GM18861 (cell line): ENCODE measurements at regions not wholly inside any gene's neighbourhood (a gene's known extent, or its start where the extent isn't known, plus 50 kb on each side); places are given as distances from the start of the nearest gene placed in this dataset.
"Not testable (repeated sequence)": the region's sequence is repeated elsewhere in the genome, so short reads cannot be mapped to it uniquely, and the experiment has no call there.

Source experiments
- ATAC-seq: cut with Tn5 transposase; IDR thresholded peaks from one replicate; pipeline ENCODE4 v1.9.1; 2021; ENCODE audit not compliant: unreplicated experiment

DNA sequence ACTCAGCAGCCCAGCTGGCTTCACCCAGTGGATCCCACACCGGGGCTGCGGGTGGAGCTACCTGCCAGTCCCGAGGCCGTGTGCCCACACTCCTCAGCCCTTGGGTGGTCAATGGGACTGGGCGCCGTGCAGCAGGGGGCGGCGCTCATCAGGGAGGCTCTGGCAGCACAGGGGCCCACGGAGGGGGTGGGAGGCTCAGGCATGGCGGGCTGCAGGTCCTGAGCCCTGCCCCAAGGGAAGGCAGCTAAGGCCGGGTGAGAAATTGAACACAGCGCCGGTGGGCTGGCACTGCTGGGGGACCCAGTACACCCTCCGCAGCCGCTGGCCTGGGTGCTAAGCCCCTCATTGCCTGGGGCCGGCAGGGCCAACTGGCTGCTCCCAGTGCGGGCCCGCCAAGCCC, 1017.1 kb upstream of the FLRT2 start:
- not testable (repeated sequence) for ATAC-seq

GRCh38 chr14:84519836-84520235, 1010.1 kb upstream of the FLRT2 start:
- ATAC-seq = no peak

- ATAC-seq = no peak
Measured at GRCh38 chr14:84520711-84521338, 1009.1 kb upstream of the FLRT2 start.

DNA sequence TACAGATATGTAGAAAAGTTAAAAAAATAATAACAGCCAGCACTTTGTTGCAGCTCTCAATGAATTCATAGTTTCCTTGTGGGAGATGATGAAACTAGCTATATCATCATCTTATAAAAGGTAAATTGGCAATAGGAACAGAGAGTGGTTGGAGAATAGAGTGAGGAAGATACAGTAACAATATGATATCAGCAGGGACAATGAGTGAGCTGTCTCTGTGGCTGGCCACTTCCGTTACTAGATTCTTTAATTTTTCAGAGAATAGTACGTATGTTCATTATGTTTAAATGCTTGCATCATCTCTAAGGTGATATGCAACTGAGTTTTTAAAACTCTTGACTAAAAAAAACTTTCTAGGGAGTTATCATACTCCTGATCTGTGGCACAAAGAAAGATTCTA, 1006.2 kb upstream of the FLRT2 start:
- ATAC-seq = no peak

DNA sequence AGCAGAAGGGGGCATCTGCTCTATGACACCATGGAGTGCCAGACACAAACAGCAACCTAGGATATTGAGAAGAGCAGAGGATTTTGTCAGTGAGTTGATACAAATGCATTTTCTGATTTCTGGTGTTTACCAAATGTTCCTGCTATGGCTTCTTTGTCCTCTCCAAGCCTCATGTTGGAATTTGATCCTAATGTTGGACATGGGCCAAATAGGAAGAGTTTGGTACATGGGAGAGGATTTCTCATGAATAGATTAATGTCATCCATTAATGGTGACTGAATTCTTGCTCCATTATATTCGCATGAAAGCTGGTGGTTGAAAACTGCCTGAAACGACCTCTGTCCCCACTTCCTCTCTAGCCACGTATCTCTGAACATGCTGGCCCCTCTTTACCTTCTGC, 1002.2 kb upstream of the FLRT2 start:
- no peak for ATAC-seq

- ATAC-seq = no peak
Measured at GRCh38 chr14:84532016-84532415, 997.9 kb upstream of the FLRT2 start.

DNA sequence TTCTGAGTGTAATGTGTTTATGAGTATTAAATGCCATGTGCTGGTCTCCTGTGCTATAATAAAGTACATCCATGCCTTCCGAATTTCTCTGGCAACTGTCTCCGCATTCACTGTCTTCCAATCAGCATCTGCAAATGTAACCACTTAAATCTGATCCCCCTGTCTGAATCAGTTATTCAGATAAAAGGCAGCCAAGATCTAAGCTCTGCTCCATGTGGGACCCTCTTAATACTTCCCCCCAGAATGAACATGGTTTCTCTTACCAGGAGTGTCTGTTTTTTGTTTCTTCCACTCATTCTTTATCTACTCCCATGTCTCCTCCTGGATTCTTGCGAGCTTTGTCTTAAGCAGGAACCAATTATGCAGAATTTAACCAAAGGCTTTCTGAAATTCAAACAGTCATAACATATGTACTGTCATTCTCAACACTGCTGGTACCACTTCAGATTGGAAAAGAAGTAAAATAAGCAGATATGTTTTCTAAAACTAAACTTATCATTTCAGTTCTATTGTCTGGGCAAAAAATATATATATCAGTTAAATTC, 996.7 kb upstream of the FLRT2 start:
- no peak for ATAC-seq

DNA sequence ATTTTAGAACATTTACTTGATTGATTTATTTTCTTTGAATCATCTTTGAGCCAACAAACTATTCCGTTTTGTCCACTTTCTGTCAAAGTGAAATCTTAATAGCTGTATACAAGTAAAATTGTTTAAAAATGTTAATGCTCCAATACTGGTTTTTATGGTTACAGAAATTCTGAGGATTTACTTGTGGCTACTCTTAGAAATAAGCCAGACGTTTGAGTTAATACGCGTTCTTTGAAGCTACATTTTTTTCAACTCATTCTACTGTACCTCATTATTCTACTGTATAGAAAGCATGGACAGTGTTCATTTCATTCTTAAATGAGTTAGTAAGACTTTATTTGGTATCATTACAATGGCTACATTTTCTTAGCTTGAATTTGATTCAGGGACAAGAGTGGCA, 996.2 kb upstream of the FLRT2 start:
- ATAC-seq = no peak

- ATAC-seq = no peak
Measured at GRCh38 chr14:84535484-84535883, 994.5 kb upstream of the FLRT2 start.

GRCh38 chr14:84535976-84536375, 994.0 kb upstream of the FLRT2 start:
- ATAC-seq = no peak

- no peak for ATAC-seq
Measured at GRCh38 chr14:84541018-84541417, 988.9 kb upstream of the FLRT2 start.

DNA sequence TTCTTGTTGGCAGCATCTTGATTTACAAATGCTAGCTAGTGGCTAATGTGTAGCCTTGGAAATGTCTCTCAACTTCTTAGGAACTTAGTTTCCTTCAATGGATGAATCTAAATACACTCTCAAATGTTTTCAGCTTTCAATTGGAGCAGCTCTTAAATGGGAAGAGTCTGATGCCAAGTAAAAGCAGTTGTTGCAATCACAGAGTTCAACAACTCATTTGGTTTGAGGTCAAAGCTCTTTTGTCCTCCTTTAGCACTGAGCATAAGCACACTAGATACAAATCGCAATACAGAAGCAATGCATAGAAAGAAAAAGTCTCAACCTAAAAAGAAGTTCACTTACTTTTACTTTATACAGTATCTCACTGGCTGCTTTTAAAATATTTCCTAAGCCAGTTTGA, 986.1 kb upstream of the FLRT2 start:
- no peak for ATAC-seq

DNA sequence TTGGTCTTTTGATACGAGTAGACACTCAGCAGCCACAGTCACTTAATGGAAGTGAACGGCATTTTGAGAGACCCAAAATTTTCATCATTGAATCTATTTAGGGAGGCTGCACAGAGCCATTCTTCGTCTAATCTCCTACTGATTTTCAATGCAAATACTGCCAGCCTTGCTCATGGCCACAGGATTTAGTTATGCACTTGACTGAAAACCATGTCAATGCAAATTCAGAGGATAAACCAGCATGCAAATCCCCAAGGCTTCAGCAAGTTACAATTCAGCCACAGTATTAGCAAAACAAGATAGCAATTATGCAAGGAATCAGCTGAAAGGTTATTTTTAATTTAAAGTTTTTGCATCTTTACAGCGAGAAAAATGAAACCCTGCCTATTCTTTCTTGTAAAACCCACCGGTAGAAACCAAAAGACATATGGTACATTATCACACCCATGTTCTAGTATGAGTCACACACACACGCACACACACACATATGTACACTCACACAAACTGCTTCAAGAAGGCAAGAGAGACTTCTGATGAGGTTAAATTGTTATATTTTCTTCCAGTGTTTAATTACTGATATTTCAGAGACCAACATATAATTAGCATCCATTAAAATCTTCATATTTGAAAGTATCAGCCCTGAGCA, 985.3 kb upstream of the FLRT2 start:
- no peak for ATAC-seq

DNA sequence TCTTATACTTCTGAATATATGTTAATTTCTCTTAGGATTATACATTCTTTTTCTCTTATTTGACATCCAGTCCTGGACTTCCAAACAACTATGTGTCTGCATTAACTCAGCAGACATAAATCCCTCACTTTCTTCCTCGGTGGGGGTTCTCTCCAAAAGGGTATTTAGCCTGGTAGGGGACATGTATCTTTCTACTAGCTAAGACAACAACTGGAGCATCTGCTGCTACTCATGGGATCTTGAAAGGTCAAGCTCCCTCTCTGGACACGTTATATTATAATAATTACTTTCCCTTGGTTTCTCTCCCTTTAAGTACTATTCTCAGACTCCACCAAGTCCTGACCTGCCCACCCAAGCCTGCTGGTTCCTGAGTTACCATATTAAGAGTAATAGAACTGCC, 983.7 kb upstream of the FLRT2 start:
- no peak for ATAC-seq

- ATAC-seq = no peak
Measured at GRCh38 chr14:84554136-84554535, 975.8 kb upstream of the FLRT2 start.

GRCh38 chr14:84555493-84555892, 974.5 kb upstream of the FLRT2 start:
- ATAC-seq = no peak

DNA sequence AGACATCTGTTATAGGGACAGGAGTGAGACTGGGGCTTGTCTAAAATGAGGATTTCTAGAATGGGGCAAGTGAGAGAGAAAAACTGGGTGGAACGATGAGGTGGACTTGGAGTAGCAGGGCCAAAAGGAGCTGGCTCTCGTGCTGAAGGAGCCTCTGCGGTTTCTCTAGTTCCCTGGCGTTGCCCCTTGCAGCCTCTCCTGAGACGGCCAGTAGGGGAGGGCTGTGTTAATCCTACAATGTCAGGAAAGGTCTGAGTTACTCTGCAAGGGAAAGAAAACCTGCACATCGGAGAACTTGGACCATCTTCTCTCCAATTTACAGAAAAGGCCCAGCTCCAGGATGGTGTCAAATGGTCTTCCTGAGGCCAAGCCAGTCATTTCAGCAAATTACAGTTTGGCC, 963.8 kb upstream of the FLRT2 start:
- no peak for ATAC-seq

GRCh38 chr14:84575681-84576080, 954.3 kb upstream of the FLRT2 start:
- ATAC-seq = no peak

DNA sequence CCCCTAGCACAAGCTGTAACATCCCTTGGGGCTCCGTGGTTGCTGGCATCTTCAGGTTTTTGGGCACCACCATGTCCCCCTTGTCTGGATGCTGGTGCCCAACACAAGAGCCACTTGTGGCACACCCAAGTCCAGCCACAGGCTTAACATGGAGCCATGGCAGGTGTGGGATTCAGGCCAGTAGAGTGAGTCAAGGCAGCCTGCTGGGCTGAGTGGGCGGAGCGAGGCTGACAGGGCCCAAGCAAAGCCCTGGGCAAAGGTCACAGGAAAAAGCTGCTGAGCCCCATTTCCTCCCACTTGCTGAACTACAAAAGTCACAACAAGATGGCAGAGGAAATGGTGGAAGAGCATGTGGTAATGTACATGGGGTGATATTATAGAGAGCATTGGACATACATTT, 950.7 kb upstream of the FLRT2 start:
- ATAC-seq = no peak

GRCh38 chr14:84581041-84581440, 948.9 kb upstream of the FLRT2 start:
- ATAC-seq = no peak

DNA sequence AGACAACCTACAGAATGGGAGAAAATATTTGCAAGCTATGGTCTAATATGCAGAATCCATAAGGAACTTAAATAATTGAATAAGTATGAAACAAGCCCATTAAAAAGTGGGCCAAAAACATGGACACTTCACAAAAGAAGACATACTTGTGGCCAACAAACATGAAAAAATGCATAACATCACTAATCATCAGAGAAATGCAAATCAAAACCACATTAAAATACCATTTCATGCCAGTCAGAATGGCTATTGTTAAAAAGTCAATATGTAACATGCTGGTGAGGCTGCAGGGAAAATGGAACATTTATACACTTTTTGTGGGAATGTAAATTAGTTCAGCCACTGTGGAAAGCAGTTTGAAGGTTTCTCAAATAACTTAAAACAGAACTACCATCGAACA, 945.4 kb upstream of the FLRT2 start:
- ATAC-seq = no peak

DNA sequence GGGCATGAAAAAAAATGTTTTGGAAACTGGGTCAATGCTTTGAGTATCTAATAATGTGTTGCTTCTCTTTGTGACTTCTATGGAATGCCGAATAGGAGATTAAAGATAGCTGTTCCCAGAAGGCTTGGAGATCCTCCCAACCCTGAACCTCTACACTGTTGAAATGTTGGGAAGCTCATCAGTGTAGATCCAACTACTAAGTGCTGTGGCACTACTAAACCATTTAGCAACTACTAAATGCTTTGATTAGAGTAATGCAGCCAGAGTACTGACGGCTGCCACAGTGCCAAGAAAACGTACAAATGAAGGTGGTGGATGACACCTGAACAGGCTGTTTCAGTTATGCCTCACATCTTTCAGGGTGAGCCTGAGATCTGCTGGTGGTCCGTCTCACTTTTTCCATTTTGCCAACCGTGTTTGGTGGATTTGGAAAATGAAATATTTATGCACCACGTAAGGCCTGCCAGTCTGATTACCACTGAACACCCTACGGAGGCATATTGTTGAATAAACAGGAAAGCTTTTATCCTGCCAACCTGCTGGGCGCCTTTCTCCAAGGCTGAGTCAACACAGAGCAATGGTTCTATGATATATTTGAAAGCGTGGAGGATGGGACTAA, 938.0 kb upstream of the FLRT2 start:
- no peak for ATAC-seq
